ENCODE measurements at regions not wholly inside any gene's neighbourhood (a gene's known extent, or its start where the extent isn't known, plus 50 kb on each side); places are given as distances from the start of the nearest gene placed in this dataset.

DNA sequence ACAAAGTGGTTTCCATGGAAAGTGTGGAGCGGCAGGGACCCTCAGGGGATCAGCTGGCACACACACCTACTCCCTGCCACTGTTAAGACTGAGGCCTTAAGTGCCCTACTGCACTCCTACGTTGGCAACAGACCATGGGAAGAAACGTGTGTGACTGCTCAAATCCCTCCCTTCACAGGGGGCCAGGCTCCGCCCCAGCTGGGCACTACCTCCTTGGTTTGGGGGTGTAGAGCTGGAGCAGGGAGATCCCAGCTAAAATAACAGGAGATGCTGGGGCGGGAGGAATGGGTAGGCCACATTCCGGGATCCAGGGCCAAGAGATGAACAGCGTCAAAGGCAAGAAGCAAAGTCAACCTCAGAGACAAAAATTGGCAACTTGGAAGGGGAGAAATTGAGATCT lies 231.0 kb downstream of the EN1 start:
- Histone ChIP-seq H3K36me3 (no peaks in the 10 kb centered on the region), H3K4me1 (no peaks in the 10 kb centered on the region), H3K4me3 (no peak overlapping the region), H3K9me3 (no peaks in the 10 kb centered on the region), H3K27ac (no peak overlapping the region), H3K27me3 (peaks cover 0 to 9% of the 10 kb centered on the region in 2 donors)
- intact Hi-C loops (cut with DNase I; ENCODE audit: low total_unique reads), result loop anchor here (5.0 kb wide), 1 partner anchor 459 kb away; no protein-coding TSS in a partner anchor
- TF ChIP-seq, protein P1, sequence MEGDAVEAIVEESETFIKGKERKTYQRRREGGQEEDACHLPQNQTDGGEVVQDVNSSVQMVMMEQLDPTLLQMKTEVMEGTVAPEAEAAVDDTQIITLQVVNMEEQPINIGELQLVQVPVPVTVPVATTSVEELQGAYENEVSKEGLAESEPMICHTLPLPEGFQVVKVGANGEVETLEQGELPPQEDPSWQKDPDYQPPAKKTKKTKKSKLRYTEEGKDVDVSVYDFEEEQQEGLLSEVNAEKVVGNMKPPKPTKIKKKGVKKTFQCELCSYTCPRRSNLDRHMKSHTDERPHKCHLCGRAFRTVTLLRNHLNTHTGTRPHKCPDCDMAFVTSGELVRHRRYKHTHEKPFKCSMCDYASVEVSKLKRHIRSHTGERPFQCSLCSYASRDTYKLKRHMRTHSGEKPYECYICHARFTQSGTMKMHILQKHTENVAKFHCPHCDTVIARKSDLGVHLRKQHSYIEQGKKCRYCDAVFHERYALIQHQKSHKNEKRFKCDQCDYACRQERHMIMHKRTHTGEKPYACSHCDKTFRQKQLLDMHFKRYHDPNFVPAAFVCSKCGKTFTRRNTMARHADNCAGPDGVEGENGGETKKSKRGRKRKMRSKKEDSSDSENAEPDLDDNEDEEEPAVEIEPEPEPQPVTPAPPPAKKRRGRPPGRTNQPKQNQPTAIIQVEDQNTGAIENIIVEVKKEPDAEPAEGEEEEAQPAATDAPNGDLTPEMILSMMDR (IDR thresholded peaks at IDR 0.05), result no peak
- DNase-seq, result no peak

DNA sequence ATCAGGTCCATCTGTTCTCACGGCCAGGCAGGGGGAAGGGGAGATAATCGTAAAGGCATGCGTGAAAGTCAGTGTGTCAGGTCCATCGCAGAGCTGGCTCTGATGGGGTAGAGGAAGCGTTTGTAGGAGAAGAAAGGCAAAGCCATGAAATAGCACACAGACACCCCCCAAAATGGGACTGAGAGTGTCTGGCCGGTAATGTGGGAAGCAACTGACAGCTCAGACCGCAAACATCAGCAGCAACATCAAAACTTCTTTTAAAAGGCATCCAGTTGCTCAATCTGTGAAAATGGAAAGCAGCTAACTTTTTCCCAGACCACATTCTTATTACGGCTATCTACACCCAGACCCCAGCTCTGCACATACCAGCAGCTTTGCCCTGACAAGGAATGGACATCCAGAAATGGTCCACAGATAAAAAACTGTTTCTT lies 232.6 kb downstream of the EN1 start:
- no peak overlapping the region for H3K27ac ChIP-seq
- no peak for DNase-seq

DNA sequence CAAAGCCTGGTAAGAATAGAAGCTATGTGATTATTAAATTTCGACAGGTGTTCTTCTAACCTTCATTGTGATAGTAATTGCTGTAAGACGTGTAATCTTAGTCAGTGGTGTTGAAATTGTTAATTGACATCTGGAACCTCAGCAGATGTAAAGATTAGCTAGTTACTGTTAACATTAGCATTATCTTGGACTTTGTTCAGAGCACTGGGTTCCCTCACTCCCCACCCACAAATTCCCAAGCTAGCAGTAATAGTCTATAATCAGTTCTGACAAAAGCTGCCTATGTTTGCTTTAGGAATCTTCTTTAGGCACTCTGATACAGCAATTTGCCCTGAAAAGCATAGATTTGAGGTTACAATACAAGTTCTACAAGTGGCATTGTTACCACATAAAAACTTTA lies 233.7 kb downstream of the EN1 start:
- Histone ChIP-seq H3K4me3 (no peak overlapping the region), H3K27ac (no peak overlapping the region), H3K9me3 (no peaks in the 10 kb centered on the region), H3K36me3 (no peaks in the 10 kb centered on the region), H3K27me3 (peaks cover 0 to 9% of the 10 kb centered on the region in 2 donors), H3K4me1 (no peaks in the 10 kb centered on the region)
- TF ChIP-seq, protein P1 (IDR thresholded peaks at IDR 0.05), result no peak
- DNase-seq, result no peak
- intact Hi-C loops (cut with DNase I; ENCODE audit: low total_unique reads), result no loop called here

More for the DNA sequence above, 232.6 kb downstream of the EN1 start:
- no peaks in the 10 kb centered on the region for H3K9me3 ChIP-seq
- TF ChIP-seq, protein P1 (IDR thresholded peaks at IDR 0.05), result no peak
- H3K36me3 ChIP-seq, result no peaks in the 10 kb centered on the region
- no peaks in the 10 kb centered on the region for H3K4me1 ChIP-seq
- intact Hi-C loops (cut with DNase I; ENCODE audit: low total_unique reads), result loop anchor here (5.0 kb wide), 1 partner anchor 458 kb away; no protein-coding TSS in a partner anchor
- peaks cover 0 to 9% of the 10 kb centered on the region in 2 donors for H3K27me3 ChIP-seq
- no peak overlapping the region for H3K4me3 ChIP-seq

DNA sequence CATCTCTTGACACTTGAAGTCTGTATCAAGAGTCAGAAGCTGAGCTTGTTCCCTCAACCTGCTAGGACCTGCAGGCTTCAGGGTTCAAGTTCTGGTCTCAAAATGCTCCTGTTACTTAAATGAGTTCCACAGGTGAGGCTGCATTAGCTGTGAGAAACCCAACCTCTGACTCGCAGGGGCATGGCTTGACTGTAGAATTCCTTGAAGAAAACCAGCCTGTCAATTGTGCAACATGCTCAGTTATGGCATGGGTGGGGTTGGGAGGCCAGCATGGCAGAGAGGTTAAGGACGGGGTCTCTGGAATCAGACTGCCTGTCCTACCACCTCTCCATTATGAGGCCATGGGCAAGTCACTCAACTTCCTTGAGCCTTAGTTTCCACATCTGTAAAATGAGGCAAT lies 235.8 kb downstream of the EN1 start:
- Histone ChIP-seq H3K27me3 (peaks cover 0 to 3% of the 10 kb centered on the region in 2 donors), H3K36me3 (no peaks in the 10 kb centered on the region), H3K27ac (no peak overlapping the region), H3K9me3 (no peaks in the 10 kb centered on the region), H3K4me1 (no peaks in the 10 kb centered on the region), H3K4me3 (no peak overlapping the region)
- DNase-seq, result no peak
- intact Hi-C loops (cut with DNase I; ENCODE audit: low total_unique reads), result no loop called here
- TF ChIP-seq, protein P1 (IDR thresholded peaks at IDR 0.05), result no peak

DNA sequence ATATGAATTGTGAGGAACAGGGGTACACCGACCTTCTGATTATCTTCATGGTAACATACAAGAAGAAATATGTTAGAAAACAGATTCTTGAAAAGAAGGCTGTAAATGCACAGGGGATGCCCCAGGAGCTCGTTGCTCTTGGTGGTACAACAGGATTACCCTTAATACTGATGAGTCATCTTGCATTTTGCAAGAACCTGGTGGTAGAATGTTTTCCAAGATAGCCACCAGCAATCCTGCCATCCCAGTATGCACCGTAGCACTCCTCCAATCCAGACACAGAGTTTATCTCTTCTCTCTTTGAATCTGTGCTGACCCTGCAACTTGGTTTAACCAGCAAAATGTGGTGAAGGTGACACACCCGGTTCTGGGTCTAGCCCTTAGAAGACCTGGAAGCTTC lies 238.3 kb downstream of the EN1 start:
- Histone ChIP-seq H3K36me3 (no peaks in the 10 kb centered on the region), H3K27ac (no peak overlapping the region), H3K27me3 (no peaks in the 10 kb centered on the region), H3K4me1 (no peaks in the 10 kb centered on the region), H3K4me3 (no peak overlapping the region), H3K9me3 (no peaks in the 10 kb centered on the region)
- no peak for DNase-seq
- intact Hi-C loops (cut with DNase I; ENCODE audit: low total_unique reads), result no loop called here
- TF ChIP-seq, protein P1 (IDR thresholded peaks at IDR 0.05), result no peak

DNA sequence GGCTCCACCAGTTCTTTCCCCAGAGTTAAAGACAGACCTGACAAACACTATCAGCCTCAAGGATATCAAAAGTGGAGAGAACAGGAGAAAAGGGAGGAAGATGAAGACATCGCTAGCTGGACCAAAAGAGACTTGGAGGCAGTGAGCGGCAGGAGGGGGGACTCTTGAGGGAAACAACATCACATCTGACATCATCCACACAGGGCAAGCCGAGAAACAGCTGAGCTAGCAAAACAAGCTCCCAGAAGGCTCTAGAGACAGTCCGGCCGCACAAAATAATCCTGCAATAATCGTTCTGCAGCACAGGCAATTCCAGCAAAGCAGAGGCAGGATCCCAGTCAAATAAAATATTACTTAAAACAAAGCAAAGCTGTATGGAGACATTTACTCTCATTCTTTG lies 239.8 kb downstream of the EN1 start:
- TF ChIP-seq, protein P1 (IDR thresholded peaks at IDR 0.05), result no peak
- no peak for DNase-seq
- no peaks in the 10 kb centered on the region for H3K4me1 ChIP-seq
- H3K36me3 ChIP-seq, result no peaks in the 10 kb centered on the region
- no peak overlapping the region for H3K27ac ChIP-seq
- H3K27me3 ChIP-seq, result no peaks in the 10 kb centered on the region
- H3K4me3 ChIP-seq, result no peak overlapping the region
- no peaks in the 10 kb centered on the region for H3K9me3 ChIP-seq
- intact Hi-C loops (cut with DNase I; ENCODE audit: low total_unique reads), result no loop called here

Measured in tibial artery (tissue), 4 donors.